ENCODE measurements at regions not wholly inside any gene's neighbourhood (a gene's known extent, or its start where the extent isn't known, plus 50 kb on each side); places are given as distances from the start of the nearest gene placed in this dataset.
"Not testable (repeated sequence)": the region's sequence is repeated elsewhere in the genome, so short reads cannot be mapped to it uniquely, and the experiment has no call there.

- Histone ChIP-seq H3K9me3 (ENCODE audit: control insufficient read depth in 1 of 2, low read length in 2 of 2) (no peaks in the 10 kb centered on the region), H3K27ac (ENCODE audit: low read depth, low read length) (no peak overlapping the region), H3K27me3 (ENCODE audit: insufficient read depth, low read length) (no peaks in the 10 kb centered on the region), H3K4me3 (ENCODE audit: low read length in 2 of 2) (no peak overlapping the region), H3K4me1 (ENCODE audit: insufficient read depth, low read length) (no peaks in the 10 kb centered on the region), H3K36me3 (ENCODE audit: insufficient read depth, low read length) (no peaks in the 10 kb centered on the region)
- H3K36me3 Mint-ChIP-seq, result no peaks in the 10 kb centered on the region
- no peaks in the 10 kb centered on the region for H3K27me3 Mint-ChIP-seq
- CTCF ChIA-PET (ENCODE audit: partially characterized antibody), result no interaction called here
- no peak overlapping the region for H3K27ac Mint-ChIP-seq
- no peak for DNase-seq
- no peaks in the 10 kb centered on the region for H3K4me1 Mint-ChIP-seq
- intact Hi-C loops (cut with micrococcal nuclease), result no loop called here
- peaks cover under 1 to 25% (median 9%) of the 10 kb centered on the region in 8 donors for H3K9me3 Mint-ChIP-seq
- POLR2A ChIA-PET (ENCODE audit: partially characterized antibody), result no interaction called here
- no peak overlapping the region for H3K4me3 Mint-ChIP-seq
Measured at GRCh38 chr13:54124700-54125099, 1096.1 kb downstream of the OLFM4 start.

- H3K27ac Mint-ChIP-seq, result peak overlapping the region in 1 of 7 donors; percentile 30
- H3K4me1 ChIP-seq (ENCODE audit: insufficient read depth, low read length); CTCF ChIA-PET (ENCODE audit: partially characterized antibody); POLR2A ChIA-PET (ENCODE audit: partially characterized antibody); intact Hi-C loops (cut with micrococcal nuclease); H3K36me3 Mint-ChIP-seq; H3K27me3 ChIP-seq (ENCODE audit: insufficient read depth, low read length); DNase-seq; H3K36me3 ChIP-seq (ENCODE audit: insufficient read depth, low read length); H3K4me3 Mint-ChIP-seq; H3K27ac ChIP-seq (ENCODE audit: low read depth, low read length); H3K4me3 ChIP-seq (ENCODE audit: low read length in 2 of 2); H3K27me3 Mint-ChIP-seq; H3K9me3 ChIP-seq (ENCODE audit: control insufficient read depth in 1 of 2, low read length in 2 of 2); H3K4me1 Mint-ChIP-seq: not testable (repeated sequence)
- peaks cover 0 to 24% (median 16%) of the 10 kb centered on the region in 8 donors for H3K9me3 Mint-ChIP-seq
Measured at GRCh38 chr13:54130931-54131330, 1102.3 kb downstream of the OLFM4 start.

- H3K9me3 ChIP-seq (ENCODE audit: control insufficient read depth in 1 of 2, low read length in 2 of 2); H3K27ac ChIP-seq (ENCODE audit: low read depth, low read length); H3K4me1 Mint-ChIP-seq; H3K27me3 Mint-ChIP-seq; H3K4me3 ChIP-seq (ENCODE audit: low read length in 2 of 2); H3K27ac Mint-ChIP-seq; POLR2A ChIA-PET (ENCODE audit: partially characterized antibody); H3K27me3 ChIP-seq (ENCODE audit: insufficient read depth, low read length); intact Hi-C loops (cut with micrococcal nuclease); DNase-seq; CTCF ChIA-PET (ENCODE audit: partially characterized antibody); H3K36me3 Mint-ChIP-seq; H3K36me3 ChIP-seq (ENCODE audit: insufficient read depth, low read length); H3K4me1 ChIP-seq (ENCODE audit: insufficient read depth, low read length); H3K4me3 Mint-ChIP-seq: not testable (repeated sequence)
- peaks cover 0 to 23% (median 16%) of the 10 kb centered on the region in 8 donors for H3K9me3 Mint-ChIP-seq
Measured at GRCh38 chr13:54131433-54131832, 1102.8 kb downstream of the OLFM4 start.

GRCh38 chr13:54132127-54132526, 1103.5 kb downstream of the OLFM4 start:
- POLR2A ChIA-PET (ENCODE audit: partially characterized antibody); DNase-seq; CTCF ChIA-PET (ENCODE audit: partially characterized antibody); H3K4me1 ChIP-seq (ENCODE audit: insufficient read depth, low read length); H3K4me1 Mint-ChIP-seq; H3K4me3 Mint-ChIP-seq; H3K4me3 ChIP-seq (ENCODE audit: low read length in 2 of 2); H3K27ac Mint-ChIP-seq; H3K36me3 ChIP-seq (ENCODE audit: insufficient read depth, low read length); H3K27me3 ChIP-seq (ENCODE audit: insufficient read depth, low read length); intact Hi-C loops (cut with micrococcal nuclease); H3K27me3 Mint-ChIP-seq; H3K9me3 ChIP-seq (ENCODE audit: control insufficient read depth in 1 of 2, low read length in 2 of 2); H3K27ac ChIP-seq (ENCODE audit: low read depth, low read length); H3K36me3 Mint-ChIP-seq: not testable (repeated sequence)
- H3K9me3 Mint-ChIP-seq, result peaks cover 0 to 22% (median 15%) of the 10 kb centered on the region in 8 donors

- H3K36me3 ChIP-seq (ENCODE audit: insufficient read depth, low read length); CTCF ChIA-PET (ENCODE audit: partially characterized antibody); POLR2A ChIA-PET (ENCODE audit: partially characterized antibody); H3K4me3 ChIP-seq (ENCODE audit: low read length in 2 of 2); H3K27me3 Mint-ChIP-seq; H3K4me1 ChIP-seq (ENCODE audit: insufficient read depth, low read length); H3K4me1 Mint-ChIP-seq; intact Hi-C loops (cut with micrococcal nuclease); H3K27ac Mint-ChIP-seq; H3K9me3 ChIP-seq (ENCODE audit: control insufficient read depth in 1 of 2, low read length in 2 of 2); H3K36me3 Mint-ChIP-seq; DNase-seq; H3K27ac ChIP-seq (ENCODE audit: low read depth, low read length); H3K27me3 ChIP-seq (ENCODE audit: insufficient read depth, low read length): not testable (repeated sequence)
- H3K9me3 Mint-ChIP-seq, result peaks cover 0 to 22% (median 15%) of the 10 kb centered on the region in 8 donors
- H3K4me3 Mint-ChIP-seq, result peak overlapping the region in 1 of 8 donors; percentile 12
Measured at GRCh38 chr13:54132720-54133119, 1104.1 kb downstream of the OLFM4 start.

- Mint-ChIP-seq H3K27ac (no peak overlapping the region), H3K36me3 (no peaks in the 10 kb centered on the region), H3K4me3 (no peak overlapping the region), H3K4me1 (no peaks in the 10 kb centered on the region), H3K9me3 (peaks cover 0 to 23% (median 14%) of the 10 kb centered on the region in 8 donors), H3K27me3 (no peaks in the 10 kb centered on the region)
- Histone ChIP-seq H3K4me1 (ENCODE audit: insufficient read depth, low read length) (no peaks in the 10 kb centered on the region), H3K27me3 (ENCODE audit: insufficient read depth, low read length) (no peaks in the 10 kb centered on the region), H3K9me3 (ENCODE audit: control insufficient read depth in 1 of 2, low read length in 2 of 2) (no peaks in the 10 kb centered on the region), H3K36me3 (ENCODE audit: insufficient read depth, low read length) (no peaks in the 10 kb centered on the region), H3K4me3 (ENCODE audit: low read length in 2 of 2) (no peak overlapping the region), H3K27ac (ENCODE audit: low read depth, low read length) (no peak overlapping the region)
- intact Hi-C loops (cut with micrococcal nuclease), result no loop called here
- ChIA-PET POLR2A (ENCODE audit: partially characterized antibody) (no interaction called here), CTCF (ENCODE audit: partially characterized antibody) (no interaction called here)
- DNase-seq, result no peak
Measured at GRCh38 chr13:54133746-54134145, 1105.1 kb downstream of the OLFM4 start.

- H3K27me3 ChIP-seq (ENCODE audit: insufficient read depth, low read length), result no peaks in the 10 kb centered on the region
- Mint-ChIP-seq H3K27ac (no peak overlapping the region), H3K4me1 (no peaks in the 10 kb centered on the region), H3K36me3 (no peaks in the 10 kb centered on the region), H3K9me3 (peaks cover 2 to 18% (median 10%) of the 10 kb centered on the region in 8 donors), H3K27me3 (no peaks in the 10 kb centered on the region), H3K4me3 (no peak overlapping the region)
- no peaks in the 10 kb centered on the region for H3K4me1 ChIP-seq (ENCODE audit: insufficient read depth, low read length)
- H3K9me3 ChIP-seq (ENCODE audit: control insufficient read depth in 1 of 2, low read length in 2 of 2), result no peaks in the 10 kb centered on the region
- POLR2A ChIA-PET (ENCODE audit: partially characterized antibody), result no interaction called here
- H3K4me3 ChIP-seq (ENCODE audit: low read length in 2 of 2), result no peak overlapping the region
- intact Hi-C loops (cut with micrococcal nuclease), result no loop called here
- H3K27ac ChIP-seq (ENCODE audit: low read depth, low read length), result no peak overlapping the region
- no peak for DNase-seq
- no peaks in the 10 kb centered on the region for H3K36me3 ChIP-seq (ENCODE audit: insufficient read depth, low read length)
- CTCF ChIA-PET (ENCODE audit: partially characterized antibody), result no interaction called here
Measured at GRCh38 chr13:54144828-54145227, 1116.2 kb downstream of the OLFM4 start.

- H3K27me3 Mint-ChIP-seq, result no peaks in the 10 kb centered on the region
- POLR2A ChIA-PET (ENCODE audit: partially characterized antibody), result no interaction called here
Measured at GRCh38 chr13:54150851-54151250, 1122.2 kb downstream of the OLFM4 start.

More at GRCh38 chr13:54150851-54151250, 1122.2 kb downstream of the OLFM4 start:
- no peak overlapping the region for H3K27ac ChIP-seq (ENCODE audit: low read depth, low read length)
- peaks cover 2 to 15% (median 5%) of the 10 kb centered on the region in 8 donors for H3K9me3 Mint-ChIP-seq
- H3K4me1 ChIP-seq (ENCODE audit: insufficient read depth, low read length), result no peaks in the 10 kb centered on the region
- H3K27me3 ChIP-seq (ENCODE audit: insufficient read depth, low read length), result no peaks in the 10 kb centered on the region
- CTCF ChIA-PET (ENCODE audit: partially characterized antibody), result no interaction called here
- H3K4me3 ChIP-seq (ENCODE audit: low read length in 2 of 2), result no peak overlapping the region
- H3K36me3 Mint-ChIP-seq, result no peaks in the 10 kb centered on the region
- no peaks in the 10 kb centered on the region for H3K36me3 ChIP-seq (ENCODE audit: insufficient read depth, low read length)
- H3K4me1 Mint-ChIP-seq, result no peaks in the 10 kb centered on the region
- no peak overlapping the region for H3K27ac Mint-ChIP-seq
- intact Hi-C loops (cut with micrococcal nuclease), result no loop called here
- no peak for DNase-seq
- no peaks in the 10 kb centered on the region for H3K9me3 ChIP-seq (ENCODE audit: control insufficient read depth in 1 of 2, low read length in 2 of 2)
- H3K4me3 Mint-ChIP-seq, result no peak overlapping the region
